ENCODE measurements at regions not wholly inside any gene's neighbourhood (a gene's known extent, or its start where the extent isn't known, plus 50 kb on each side); places are given as distances from the start of the nearest gene placed in this dataset.

DNA sequence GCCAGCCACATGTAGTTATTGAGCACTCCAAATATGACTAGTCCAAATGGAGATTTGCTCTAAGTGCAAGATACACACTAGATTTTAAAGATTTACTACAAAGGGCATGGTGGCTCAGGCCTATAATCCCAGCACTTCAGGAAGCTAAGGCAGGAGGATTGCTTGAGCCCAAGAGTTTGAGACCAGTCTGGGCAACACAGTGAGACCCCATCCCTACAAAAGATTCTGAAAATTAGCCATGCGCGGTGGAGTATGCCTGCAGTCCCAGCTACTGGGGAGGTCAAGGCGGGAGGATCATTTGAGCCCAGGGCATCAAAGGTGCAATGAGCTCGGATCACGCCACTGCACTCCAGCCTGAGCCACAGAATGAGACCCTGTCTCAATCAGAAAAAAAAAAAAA lies 93.5 kb upstream of the HNRNPA3 start:
- TF ChIP-seq, protein P1, sequence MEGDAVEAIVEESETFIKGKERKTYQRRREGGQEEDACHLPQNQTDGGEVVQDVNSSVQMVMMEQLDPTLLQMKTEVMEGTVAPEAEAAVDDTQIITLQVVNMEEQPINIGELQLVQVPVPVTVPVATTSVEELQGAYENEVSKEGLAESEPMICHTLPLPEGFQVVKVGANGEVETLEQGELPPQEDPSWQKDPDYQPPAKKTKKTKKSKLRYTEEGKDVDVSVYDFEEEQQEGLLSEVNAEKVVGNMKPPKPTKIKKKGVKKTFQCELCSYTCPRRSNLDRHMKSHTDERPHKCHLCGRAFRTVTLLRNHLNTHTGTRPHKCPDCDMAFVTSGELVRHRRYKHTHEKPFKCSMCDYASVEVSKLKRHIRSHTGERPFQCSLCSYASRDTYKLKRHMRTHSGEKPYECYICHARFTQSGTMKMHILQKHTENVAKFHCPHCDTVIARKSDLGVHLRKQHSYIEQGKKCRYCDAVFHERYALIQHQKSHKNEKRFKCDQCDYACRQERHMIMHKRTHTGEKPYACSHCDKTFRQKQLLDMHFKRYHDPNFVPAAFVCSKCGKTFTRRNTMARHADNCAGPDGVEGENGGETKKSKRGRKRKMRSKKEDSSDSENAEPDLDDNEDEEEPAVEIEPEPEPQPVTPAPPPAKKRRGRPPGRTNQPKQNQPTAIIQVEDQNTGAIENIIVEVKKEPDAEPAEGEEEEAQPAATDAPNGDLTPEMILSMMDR (IDR thresholded peaks at IDR 0.05): no peak
- TF ChIP-seq SP1 (CRISPR knock-in tag; conservative IDR thresholded peaks at IDR 0.05): no peak
- TF ChIP-seq, protein P2, sequence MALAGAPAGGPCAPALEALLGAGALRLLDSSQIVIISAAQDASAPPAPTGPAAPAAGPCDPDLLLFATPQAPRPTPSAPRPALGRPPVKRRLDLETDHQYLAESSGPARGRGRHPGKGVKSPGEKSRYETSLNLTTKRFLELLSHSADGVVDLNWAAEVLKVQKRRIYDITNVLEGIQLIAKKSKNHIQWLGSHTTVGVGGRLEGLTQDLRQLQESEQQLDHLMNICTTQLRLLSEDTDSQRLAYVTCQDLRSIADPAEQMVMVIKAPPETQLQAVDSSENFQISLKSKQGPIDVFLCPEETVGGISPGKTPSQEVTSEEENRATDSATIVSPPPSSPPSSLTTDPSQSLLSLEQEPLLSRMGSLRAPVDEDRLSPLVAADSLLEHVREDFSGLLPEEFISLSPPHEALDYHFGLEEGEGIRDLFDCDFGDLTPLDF (CRISPR knock-in tag; IDR thresholded peaks at IDR 0.05): no peak
- TF ChIP-seq, protein P3, sequence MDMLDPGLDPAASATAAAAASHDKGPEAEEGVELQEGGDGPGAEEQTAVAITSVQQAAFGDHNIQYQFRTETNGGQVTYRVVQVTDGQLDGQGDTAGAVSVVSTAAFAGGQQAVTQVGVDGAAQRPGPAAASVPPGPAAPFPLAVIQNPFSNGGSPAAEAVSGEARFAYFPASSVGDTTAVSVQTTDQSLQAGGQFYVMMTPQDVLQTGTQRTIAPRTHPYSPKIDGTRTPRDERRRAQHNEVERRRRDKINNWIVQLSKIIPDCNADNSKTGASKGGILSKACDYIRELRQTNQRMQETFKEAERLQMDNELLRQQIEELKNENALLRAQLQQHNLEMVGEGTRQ (CRISPR knock-in tag; IDR thresholded peaks at IDR 0.05): no peak
- TF ChIP-seq ZNF232 (CRISPR knock-in tag; IDR thresholded peaks at IDR 0.05): no peak
- TF ChIP-seq, protein P4, sequence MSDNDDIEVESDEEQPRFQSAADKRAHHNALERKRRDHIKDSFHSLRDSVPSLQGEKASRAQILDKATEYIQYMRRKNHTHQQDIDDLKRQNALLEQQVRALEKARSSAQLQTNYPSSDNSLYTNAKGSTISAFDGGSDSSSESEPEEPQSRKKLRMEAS (CRISPR knock-in tag; IDR thresholded peaks at IDR 0.05): no peak
- no peak for TF ChIP-seq SMAD4 (CRISPR knock-in tag; IDR thresholded peaks at IDR 0.05)
- TF ChIP-seq MXD4 (CRISPR knock-in tag; IDR thresholded peaks at IDR 0.05; ENCODE audit: borderline replicate concordance): no peak
- TF ChIP-seq MYBL2 (CRISPR knock-in tag; IDR thresholded peaks at IDR 0.05): no peak
- no peak for TF ChIP-seq PRRX2 (CRISPR knock-in tag; IDR thresholded peaks at IDR 0.05)

Data from WTC11 (cell line).